ENCODE measurements at regions not wholly inside any gene's neighbourhood (a gene's known extent, or its start where the extent isn't known, plus 50 kb on each side); places are given as distances from the start of the nearest gene placed in this dataset.

GRCh38 chr9:96022445-96023051, 147.1 kb downstream of the ERCC6L2 start:
- no peak for TF ChIP-seq EP300 (IDR thresholded peaks at IDR 0.05)
- no peak for TF ChIP-seq CTCF (IDR thresholded peaks at IDR 0.05)
- peak in 1 of 2 donors; percentile 6 for TF ChIP-seq POLR2A (IDR thresholded peaks at IDR 0.05)

Measured in tibial nerve (tissue), 4 donors.